GM19351 (cell line): ENCODE measurements at regions not wholly inside any gene's neighbourhood (a gene's known extent, or its start where the extent isn't known, plus 50 kb on each side); places are given as distances from the start of the nearest gene placed in this dataset.

Experiments
- ATAC-seq: cut with Tn5 transposase; IDR thresholded peaks from one replicate; pipeline ENCODE4 v1.9.1; 2021; ENCODE audit warnings: mild to moderate bottlenecking, moderate library complexity; ENCODE audit not compliant: unreplicated experiment

DNA sequence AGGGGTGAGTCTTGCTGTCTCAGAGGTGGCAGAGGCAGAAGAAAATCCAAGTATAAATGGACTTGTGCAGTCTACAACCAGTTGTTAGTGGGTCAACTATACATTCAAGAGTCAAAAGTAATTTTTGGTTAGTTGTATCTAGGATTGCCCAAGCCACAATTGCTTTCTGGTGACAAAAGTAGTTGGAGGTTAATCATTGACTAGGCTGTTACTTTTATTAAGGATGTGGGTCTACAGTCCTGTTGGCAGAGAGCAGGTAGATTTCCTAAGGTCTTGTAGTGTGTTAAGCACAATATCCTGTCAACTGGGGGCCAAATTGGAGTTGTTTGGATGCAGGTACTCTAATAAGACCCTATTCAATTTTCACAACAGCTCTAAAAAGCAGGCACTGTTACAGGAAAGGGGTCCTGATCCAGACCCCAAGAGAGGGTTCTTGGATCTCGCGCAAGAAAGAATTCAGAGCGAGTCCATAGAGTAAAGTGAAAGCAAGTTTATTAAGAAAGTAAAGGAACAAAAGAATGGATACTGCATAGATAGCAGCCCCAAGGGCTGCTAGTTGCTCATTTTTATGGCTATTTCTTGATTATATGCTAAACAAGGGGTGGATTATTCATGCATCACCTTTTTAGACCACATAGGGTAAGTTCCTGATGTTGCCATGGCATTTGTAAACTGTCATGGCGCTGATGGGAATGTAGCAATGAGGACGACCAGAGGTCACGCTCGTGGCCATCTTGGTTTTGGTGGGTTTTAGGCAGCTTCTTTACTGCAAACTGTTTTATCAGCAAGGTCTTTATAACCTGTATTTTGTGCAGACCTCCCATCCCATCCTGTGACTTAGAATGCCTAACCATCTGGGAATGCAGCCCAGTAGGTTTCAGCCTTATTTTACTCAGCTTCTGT, 232.6 kb upstream of the SRRM4 start:
- ATAC-seq = no peak

DNA sequence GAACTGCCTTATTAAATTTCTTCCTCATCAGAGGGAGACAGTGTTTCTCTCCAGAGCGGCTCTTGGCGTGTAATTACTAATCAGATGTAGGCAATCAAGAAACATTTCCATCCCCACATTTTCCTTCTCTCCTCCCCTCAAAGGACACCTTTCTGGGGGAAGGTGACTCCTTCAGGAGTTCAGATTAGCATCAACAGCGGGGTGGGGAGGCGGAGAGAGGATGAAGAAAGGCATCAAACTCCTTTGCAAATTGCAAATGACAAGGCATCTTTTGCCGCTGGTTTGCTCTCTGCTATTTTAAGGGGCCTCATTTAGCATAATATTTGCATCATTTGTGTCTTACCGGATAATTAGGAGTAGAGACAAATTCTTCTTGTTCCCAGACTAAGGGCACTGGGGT, 231.7 kb upstream of the SRRM4 start:
- no peak for ATAC-seq

DNA sequence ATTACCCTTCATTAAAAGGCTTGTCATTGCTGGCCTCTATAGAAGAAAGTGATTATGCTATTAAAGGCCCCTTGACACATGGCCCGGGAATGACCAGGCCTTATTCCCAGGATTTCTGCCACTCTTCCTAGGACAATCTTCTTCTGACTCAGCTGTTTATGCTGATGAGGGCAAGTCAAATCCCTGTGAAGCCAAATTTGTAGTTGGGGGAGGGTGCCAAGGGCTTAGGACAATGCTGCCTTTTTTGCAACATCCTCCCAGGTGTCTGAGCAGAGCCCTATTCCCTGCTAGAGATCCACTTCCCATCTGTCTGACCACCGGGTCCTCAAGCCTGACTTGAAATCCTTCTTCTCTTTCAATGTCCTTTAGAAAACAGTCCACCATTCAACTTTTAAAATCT, 230.7 kb upstream of the SRRM4 start:
- ATAC-seq = no peak

DNA sequence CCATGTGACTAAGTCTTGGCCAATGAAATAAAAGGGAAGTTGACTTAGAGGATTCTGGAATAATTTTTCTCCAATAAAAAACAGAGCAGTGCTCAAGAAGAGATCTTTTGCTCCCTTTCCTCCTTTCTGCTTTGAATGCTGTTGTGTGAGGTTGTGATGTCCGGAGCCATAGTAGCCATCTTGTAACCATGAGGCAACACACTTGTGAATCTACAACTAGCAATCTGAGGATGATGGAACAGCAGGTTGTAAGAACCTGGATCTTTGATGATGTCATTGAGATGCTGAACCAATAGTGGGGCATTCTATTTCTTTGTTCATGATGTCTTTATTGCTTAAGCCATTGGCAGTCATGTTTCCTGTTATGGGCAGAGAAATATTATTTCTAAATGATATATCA, 230.0 kb upstream of the SRRM4 start:
- no peak for ATAC-seq

DNA sequence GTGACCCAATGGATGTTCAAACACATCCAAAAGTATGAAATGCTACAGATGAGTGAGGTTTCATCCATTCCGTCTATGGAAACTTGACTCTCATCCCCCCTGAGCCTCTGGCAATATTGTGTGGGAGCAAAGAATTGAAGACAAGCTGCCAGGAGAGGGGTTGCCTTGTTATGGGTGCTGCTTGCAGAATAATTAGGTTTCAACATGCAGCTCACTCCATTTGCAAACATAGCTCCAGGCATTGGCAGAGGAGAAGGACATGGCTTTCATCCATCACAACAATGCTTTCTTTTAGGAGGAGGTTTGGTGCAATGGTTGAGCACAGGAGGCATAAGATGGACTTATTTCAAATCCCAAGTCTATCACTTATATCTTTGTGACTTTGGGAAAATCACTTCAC, 220.7 kb upstream of the SRRM4 start:
- no peak for ATAC-seq

DNA sequence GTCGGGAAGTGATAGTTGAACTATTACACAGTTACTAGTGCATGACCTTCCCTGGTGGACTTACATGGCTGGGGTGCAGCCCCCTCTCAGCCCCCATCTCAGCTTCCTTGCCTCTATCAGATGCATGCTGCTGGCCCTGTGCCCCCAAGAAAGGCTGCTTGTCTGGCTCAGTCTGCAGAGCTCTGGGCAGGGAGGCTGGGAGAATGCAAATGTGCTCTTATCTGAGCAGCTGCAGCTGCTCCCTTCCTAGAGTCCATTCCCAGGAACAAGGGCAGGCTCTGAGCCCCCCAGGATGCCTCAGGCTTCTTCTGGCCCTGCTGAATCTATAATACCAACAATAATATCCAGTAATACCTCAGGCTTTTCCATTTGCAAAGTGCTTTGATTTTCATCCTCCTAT, 218.1 kb upstream of the SRRM4 start:
- ATAC-seq = no peak

DNA sequence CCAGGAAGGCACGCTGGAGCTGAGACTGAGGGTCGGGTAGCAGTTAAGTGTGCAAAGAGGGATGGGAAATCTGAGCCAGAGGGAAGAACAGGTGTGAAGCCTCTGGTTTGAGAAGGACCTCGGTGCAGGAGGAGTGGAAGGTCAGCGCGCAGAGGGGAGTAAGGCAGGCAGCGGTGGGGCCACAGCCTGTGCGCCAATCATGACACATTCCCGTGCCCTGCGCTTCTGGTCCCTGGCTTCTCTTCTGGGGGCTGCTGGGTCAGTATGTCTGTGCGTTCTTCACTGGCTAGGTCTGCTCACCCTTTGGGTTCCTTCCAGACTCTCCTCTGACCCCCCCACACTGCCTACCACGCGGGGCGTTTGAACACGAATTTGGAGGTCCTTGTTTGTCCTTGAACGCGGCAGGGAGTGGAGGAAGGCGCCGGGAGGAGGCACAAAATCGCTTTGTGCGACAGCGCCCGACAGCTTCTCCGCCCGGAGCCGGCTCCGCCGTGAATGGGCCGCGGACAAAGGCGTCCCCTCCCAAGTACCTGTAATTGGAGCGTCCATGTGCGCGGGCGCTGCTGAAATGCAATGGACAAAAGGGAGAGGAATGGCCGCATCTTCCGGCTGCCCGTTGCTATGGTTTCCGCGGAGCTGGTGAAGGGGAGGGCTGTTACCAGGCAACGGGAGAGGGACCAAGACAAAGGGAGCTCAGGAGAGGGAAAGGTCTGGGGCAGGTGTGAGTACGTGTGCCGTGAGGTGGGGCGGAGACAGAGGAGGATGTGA, 207.2 kb upstream of the SRRM4 start:
- ATAC-seq = no peak

DNA sequence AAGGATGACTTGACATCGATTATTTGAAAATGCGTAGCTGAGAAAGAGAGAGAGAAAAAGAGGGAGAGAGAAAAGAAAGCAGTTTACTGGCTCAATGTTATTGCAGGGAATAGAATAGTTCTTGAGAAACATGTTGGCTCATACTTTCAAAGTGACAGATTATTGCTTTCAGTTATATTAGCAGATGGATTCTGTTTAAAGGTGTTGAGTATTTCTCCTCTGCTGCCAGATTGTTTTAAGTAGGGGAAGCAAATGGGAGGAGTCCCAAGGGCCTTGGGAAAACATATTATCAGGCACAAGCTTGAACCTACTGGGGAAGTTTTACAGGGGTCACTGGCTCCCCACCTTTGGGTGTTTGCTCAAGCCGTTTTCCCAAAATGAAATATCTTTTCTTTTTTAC, 203.8 kb upstream of the SRRM4 start:
- no peak for ATAC-seq

DNA sequence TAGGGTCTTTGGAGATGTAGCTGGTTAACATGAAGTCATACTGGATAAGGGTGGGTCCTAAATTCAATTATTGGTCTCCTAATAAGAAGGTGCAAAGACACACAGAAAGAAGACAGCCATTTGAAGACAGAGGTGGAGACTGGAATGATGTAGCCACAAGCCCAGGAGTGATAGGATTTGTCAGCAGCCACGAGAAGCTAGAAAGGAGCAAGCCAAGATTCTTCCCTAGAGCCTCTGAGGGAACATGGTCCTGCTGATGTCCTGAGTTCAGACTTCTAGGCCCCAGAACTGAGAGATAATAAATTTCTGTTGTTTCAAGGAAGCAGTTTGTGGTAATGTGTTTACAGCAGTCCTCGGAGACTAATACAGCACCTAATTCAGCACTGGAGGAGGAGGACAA, 203.3 kb upstream of the SRRM4 start:
- ATAC-seq = no peak

DNA sequence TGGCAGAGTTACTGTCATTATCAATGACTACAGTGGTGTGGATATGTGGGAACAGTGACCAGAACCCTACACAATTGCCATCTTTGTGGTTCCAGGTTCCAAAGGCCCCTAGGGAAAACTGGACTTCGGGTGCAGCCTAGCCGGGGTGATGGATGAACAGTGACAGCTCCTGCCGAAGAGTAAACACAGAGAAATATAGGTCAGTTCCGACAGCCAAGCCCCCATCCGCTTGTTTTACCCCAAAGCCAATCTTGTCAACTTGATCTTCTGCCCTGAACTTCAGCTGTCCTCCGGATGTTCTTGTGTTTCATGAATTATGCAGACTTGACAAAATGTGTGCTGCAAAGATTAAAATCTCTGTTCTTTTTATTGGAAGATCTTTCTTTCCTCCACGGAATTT, 200.4 kb upstream of the SRRM4 start:
- ATAC-seq = no peak

DNA sequence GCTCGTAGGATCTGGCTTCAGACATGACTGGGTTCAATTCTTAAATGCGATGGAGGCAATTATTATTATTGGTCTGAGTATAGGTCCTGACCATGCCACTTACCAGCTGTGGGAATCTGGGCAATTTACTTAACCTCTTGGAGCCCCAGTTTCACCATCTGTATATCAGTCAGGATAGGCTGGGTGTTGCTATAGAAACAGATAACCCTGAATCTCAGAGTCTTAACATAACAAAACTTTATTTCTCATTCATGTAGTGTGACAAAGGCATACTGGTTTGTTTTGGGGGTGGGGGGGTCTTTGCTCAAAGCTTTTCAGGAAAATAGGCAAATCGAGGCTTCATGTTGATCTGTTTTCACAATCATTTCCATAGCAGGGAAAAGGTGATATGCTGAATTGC, 199.6 kb upstream of the SRRM4 start:
- ATAC-seq = no peak

DNA sequence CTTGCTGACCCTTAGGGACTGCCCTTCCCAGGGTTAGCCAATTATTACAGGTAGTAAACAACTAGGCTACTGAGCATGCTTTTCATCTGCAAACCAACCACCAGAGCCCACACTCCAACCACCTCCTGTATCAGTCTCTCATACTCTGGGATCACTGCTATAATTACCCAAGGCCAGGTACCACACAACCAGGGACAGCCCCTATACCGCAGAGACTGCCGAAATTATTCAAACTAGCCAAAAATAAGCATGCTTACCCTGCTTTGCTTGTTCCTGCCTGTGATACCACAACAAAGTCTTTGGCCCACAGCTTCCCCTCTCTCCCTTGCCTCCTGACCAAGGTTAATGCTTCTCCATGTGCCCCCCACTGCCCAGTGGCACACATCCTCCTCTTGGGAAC, 197.6 kb upstream of the SRRM4 start:
- ATAC-seq = no peak

DNA sequence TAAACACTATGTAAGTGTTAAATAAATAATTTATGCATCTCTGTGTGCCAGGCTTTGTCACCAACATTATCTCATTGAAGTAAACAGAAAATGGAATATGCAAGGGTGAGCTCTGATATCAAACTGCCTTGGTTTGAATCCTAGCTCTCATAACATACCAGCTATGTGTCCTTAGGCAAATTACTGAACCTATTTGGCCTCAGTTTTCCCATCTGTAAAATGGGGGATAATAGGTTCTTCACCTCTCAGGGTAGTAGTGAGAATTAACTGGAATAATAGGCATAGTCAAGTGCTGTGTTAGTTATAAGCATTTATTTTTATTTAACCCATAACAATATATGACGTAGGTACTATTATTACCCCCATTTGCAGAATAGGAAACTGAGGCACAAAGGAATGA, 190.8 kb upstream of the SRRM4 start:
- ATAC-seq = no peak

DNA sequence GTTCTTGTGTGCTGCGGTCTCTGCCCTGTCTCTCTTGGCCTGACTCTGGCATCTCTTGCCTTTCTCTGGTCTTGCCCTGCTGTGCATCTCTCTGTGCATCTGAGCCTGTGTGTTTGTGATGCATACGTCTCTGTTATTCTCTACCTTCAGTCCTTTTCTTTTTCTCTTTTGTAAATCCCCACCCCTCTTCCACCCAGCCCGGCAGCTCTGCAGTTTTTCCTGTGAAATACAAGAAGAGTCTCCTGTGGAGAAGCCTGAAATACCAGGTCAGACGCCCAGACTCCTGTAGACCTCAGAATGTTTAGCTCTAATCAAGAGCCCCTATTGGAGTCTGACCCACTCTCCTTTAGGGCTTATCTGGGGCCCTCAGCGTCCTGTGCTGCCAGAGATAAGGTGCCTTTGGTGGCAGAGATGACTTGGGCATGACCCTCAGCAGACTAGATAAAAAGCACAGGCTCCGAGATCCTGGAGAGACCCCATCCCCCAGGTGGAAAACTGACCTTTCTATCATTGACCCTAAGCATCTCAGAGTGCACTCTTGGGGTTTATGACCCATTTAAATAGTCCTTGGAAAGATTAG, 167.5 kb upstream of the SRRM4 start:
- no peak for ATAC-seq

DNA sequence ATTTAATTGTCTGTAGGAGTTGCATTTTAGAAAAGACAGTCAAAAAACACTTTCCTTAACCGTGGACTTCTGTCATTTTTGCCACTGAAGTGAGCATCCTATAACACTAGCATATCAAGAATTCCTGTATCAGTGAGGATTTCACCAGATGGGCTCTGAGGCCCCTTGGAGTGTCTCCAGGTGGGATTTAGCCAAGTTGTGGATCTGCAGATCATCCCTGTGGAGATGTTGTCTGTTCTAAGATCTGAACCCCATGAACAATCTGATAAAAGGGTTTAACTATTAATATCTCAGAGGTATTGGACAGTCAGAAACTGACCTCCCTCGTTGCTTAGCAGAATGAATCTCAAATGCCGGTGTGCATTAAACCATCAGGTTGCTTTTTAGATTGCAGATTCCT, 165.0 kb upstream of the SRRM4 start:
- ATAC-seq = no peak

DNA sequence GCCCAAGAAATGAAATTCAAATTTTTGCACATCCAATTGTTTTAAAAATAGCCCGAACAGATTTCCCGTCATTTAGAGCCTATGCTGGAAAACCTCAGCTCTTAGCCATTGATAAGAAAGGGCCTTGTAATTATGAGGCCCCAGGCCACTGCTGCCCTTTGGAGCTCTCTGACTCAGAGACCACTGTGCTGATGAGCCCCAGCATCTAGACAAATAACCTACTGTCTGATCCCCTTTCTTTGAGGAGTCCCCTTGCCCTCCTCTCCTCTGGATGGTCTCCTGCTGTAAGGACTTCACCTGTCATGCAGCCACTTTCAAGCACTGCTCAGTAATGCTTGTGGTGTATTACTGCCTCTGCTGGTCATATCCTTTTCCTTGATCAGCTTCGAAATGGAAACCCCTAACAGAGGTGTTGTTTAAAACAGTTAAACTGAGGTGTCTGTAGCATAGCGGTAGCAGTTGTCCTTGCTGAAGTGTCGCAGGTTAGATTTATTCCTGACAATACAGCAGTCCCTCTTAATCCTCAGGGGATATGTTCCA, 159.9 kb upstream of the SRRM4 start:
- ATAC-seq = no peak

DNA sequence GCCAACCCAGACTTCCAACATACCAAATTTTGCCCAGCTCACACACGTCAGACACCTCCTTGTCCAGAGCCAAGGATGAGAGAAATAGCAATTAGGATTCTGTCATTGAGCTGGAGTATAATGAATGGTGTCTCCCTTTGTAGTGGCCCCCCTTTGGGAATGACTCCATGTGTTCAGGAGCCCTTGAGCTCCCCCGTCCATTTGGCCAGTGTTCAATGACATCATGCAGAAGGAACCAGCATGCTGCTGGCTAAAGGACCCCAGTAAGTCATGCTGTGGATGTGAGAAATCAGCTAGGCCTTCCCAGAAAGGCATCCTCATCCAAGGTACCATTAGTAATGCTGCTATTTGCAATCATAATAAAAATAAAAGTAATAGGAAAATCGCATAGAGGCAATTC, 158.8 kb upstream of the SRRM4 start:
- no peak for ATAC-seq

DNA sequence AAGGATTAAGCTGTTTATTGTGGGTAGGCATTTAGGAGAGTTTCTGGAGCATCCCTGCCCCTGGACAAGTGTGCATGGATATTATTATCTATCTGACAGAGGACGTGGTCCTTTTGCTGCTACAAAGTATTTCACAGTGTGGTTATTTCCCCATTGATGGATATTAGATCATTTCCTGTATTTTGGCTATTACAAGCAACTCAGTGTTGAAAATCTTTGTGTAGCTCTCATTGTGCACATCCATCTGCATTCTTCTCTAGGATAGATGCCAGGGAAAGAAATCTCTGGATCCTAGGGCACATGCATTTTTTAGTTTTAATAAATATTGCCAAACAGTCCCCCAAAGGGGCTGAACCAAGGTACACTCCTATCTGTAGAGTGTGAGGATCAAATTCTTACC, 154.3 kb upstream of the SRRM4 start:
- no peak for ATAC-seq

DNA sequence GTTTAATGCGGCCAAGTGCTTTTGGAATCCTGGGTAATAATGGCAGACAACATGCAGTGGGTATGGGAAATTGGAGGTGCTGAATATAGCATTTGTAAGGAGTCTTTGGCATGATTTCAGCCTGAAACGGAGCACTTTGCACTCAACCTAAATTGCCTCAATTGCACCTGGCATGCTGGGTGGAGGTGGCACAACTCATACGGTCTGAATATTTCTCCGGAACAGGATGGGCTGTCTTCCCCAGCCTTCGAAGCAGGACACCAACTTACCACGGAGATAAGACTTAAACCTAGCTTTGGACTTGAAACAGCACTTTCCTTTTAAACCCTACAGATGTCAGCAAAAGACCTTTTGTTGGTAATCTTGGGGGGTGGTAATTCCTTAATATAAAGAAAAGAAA, 153.7 kb upstream of the SRRM4 start:
- ATAC-seq = no peak

DNA sequence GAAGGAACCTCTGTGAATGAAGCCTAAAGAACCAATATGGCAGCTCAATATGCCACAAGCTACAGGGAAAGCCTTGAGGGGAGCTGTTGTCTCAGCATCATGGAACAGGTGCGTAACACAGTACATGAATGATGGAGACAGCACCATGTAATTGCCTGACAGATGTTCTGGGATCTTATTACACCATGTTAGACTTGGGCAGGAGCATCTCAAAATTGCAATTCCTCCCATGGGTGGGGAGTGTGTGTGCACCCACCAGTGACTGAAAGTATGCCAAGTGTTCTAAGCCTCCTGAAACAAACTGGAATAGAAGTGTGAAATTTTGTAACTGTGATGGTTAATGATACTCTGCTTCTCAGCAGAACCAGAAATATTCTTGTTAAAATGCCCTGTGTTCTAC, 151.0 kb upstream of the SRRM4 start:
- no peak for ATAC-seq

DNA sequence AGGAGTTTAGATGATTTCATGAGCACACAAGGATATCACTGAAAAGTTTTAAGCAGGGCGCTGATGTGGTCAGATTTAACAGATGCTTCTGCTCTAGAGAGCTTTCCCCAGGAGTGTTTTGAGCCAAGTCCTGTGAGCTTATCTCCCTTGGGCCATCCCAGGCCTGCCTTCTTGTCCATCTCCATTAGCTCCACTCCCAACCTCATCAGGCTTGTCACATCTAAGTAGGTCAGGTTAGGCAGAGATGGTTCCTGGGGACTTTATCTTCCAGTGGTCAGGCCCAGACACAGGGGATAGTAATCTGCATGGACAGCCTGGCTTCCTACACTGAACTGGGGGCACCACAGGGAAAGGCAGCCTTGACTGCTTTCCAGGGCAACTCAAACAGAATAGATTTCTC, 145.4 kb upstream of the SRRM4 start:
- ATAC-seq = no peak

DNA sequence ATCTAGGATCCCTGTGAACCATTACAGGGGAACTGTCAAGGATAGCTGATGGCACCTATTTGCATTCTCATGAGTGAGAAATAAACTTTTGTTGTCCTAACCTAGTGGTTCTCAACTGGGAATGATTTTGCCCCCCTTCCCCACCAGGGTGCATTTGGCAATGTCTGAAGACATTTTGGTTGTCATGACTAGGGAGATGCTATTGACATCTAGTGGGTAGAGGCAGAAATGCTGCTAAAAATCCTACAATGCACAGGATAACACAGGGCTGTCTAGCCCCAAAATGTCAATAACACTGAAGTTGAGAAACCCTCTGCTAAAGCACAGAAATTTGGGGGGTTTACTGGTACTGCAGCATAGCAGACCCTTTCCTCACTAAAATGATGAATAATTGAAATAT, 140.9 kb upstream of the SRRM4 start:
- peak; percentile 48 for ATAC-seq
